Fibroblast of skin of right quadriceps (primary cell): ENCODE measurements at regions not wholly inside any gene's neighbourhood (a gene's known extent, or its start where the extent isn't known, plus 50 kb on each side); places are given as distances from the start of the nearest gene placed in this dataset.
A peak's percentile ranks its signal among the peaks of the same experiment; 100 is the strongest.
"Not testable (repeated sequence)": the region's sequence is repeated elsewhere in the genome, so short reads cannot be mapped to it uniquely, and the experiment has no call there.

Source experiments
- DNase-seq: peaks from one replicate; pipeline ENCODE4 v3.0.0-alpha.2; 2013

GRCh38 chr5:62046191-62046590, 259.8 kb upstream of the KIF2A start:
- no peak for DNase-seq

- no peak for DNase-seq
These were observed 254.3 kb upstream of the KIF2A start for GRCh38 chr5:62051747-62052146.

GRCh38 chr5:62059960-62060359, 246.0 kb upstream of the KIF2A start:
- no peak for DNase-seq

GRCh38 chr5:62065050-62065449, 241.0 kb upstream of the KIF2A start:
- DNase-seq = no peak

- DNase-seq = no peak
These were observed 239.2 kb upstream of the KIF2A start for GRCh38 chr5:62066761-62067277.

- DNase-seq = no peak
These were observed 237.5 kb upstream of the KIF2A start for GRCh38 chr5:62068554-62068953.

- DNase-seq = no peak
These were observed 228.6 kb upstream of the KIF2A start for GRCh38 chr5:62077387-62077786.

- DNase-seq = no peak
These were observed 228.0 kb upstream of the KIF2A start for GRCh38 chr5:62077823-62078550.

GRCh38 chr5:62082370-62082801, 223.6 kb upstream of the KIF2A start:
- DNase-seq = peak; percentile 89

- no peak for DNase-seq
These were observed 222.8 kb upstream of the KIF2A start for GRCh38 chr5:62083247-62083646.

GRCh38 chr5:62083661-62084060, 222.3 kb upstream of the KIF2A start:
- no peak for DNase-seq

- no peak for DNase-seq
These were observed 221.6 kb upstream of the KIF2A start for GRCh38 chr5:62084391-62084790.

- no peak for DNase-seq
These were observed 215.1 kb upstream of the KIF2A start for GRCh38 chr5:62090953-62091352.

GRCh38 chr5:62093411-62093810, 212.6 kb upstream of the KIF2A start:
- DNase-seq = no peak

GRCh38 chr5:62093976-62094375, 212.0 kb upstream of the KIF2A start:
- DNase-seq = peak; percentile 24

GRCh38 chr5:62097361-62097760, 208.6 kb upstream of the KIF2A start:
- no peak for DNase-seq

- no peak for DNase-seq
These were observed 205.8 kb upstream of the KIF2A start for GRCh38 chr5:62100201-62100600.

GRCh38 chr5:62103863-62104262, 202.1 kb upstream of the KIF2A start:
- not testable (repeated sequence) for DNase-seq

GRCh38 chr5:62111428-62111827, 194.6 kb upstream of the KIF2A start:
- DNase-seq = peak; percentile 11

- peak; percentile 25 for DNase-seq
These were observed 193.2 kb upstream of the KIF2A start for GRCh38 chr5:62112689-62113228.

GRCh38 chr5:62115014-62115413, 191.0 kb upstream of the KIF2A start:
- DNase-seq = peak; percentile 60

GRCh38 chr5:62124266-62124665, 181.7 kb upstream of the KIF2A start:
- no peak for DNase-seq

GRCh38 chr5:62126090-62126489, 179.9 kb upstream of the KIF2A start:
- DNase-seq = no peak

GRCh38 chr5:62127098-62127736, 178.8 kb upstream of the KIF2A start:
- no peak for DNase-seq
